PC-3 (cell line): ENCODE measurements at regions not wholly inside any gene's neighbourhood (a gene's known extent, or its start where the extent isn't known, plus 50 kb on each side); places are given as distances from the start of the nearest gene placed in this dataset.

ENCODE experiments used
- ATAC-seq: fragments of 200-7000 bp; cut with Tn5 transposase; 2 replicates; pipeline ENCODE4 v1.9.1; 2020; ENCODE audit warnings: mild to moderate bottlenecking, moderate library complexity
- BruUV-seq: library from RNA; stranded (reverse); fragments of 400-500 nt; replicated peaks from 2 replicates; lab custom pipeline; 2021; lab: Mats Ljungman, UMichigan
- CTCF ChIA-PET: fragments of 300-600 bp; sonication (Branson Sonifier 250); formaldehyde crosslinking; loops from one replicate; lab custom pipeline; 2022; ENCODE audit warnings: antibody characterized with exemption; lab: Charles Lee
- POLR2A ChIA-PET: fragments of 300-600 bp; sonication (Branson Sonifier 250); formaldehyde crosslinking; loops from one replicate; lab custom pipeline; 2022; ENCODE audit warnings: antibody characterized with exemption; ENCODE audit not compliant: unreplicated experiment; lab: Charles Lee
- DNase-seq: peaks from one replicate; pipeline ENCODE4 v3.0.0-alpha.2; 2015
- H2AFZ ChIP-seq: fragments of 300-600 bp; sonication (generic); 2 replicates; pipeline ENCODE4 v1.6.0; 2016; ENCODE audit warnings: antibody characterized with exemption, low read length
- H3F3A ChIP-seq: fragments of 300-600 bp; sonication (generic); one replicate; pipeline ENCODE4 v1.6.0; 2017; ENCODE audit warnings: antibody characterized with exemption, low read length, control low read depth, mild to moderate bottlenecking; ENCODE audit not compliant: unreplicated experiment
- H3K27ac ChIP-seq: fragments of 300-600 bp; sonication (generic); 2 replicates; pipeline ENCODE4 v1.5.1; 2016; ENCODE audit warnings: mild to moderate bottlenecking, low read length
- H3K27me3 ChIP-seq: fragments of 300-600 bp; sonication (generic); 2 replicates; pipeline ENCODE4 v1.6.1; 2016; ENCODE audit warnings: low read length, mixed read lengths
- H3K36me3 ChIP-seq: fragments of 300-600 bp; sonication (generic); 2 replicates; pipeline ENCODE4 v1.6.1; 2016; ENCODE audit warnings: low read depth, mixed run types, low read length, mixed read lengths
- H3K4me1 ChIP-seq: fragments of 300-600 bp; sonication (generic); 2 replicates; pipeline ENCODE4 v1.5.1; 2016; ENCODE audit warnings: low read length; ENCODE audit not compliant: insufficient read depth
- H3K4me2 ChIP-seq: fragments of 300-600 bp; sonication (generic); 2 replicates; pipeline ENCODE4 v1.6.0; 2016; ENCODE audit warnings: low read length
- H3K4me3 ChIP-seq: fragments of 300-600 bp; sonication (generic); 2 replicates; pipeline ENCODE4 v1.5.1; 2016; ENCODE audit warnings: mild to moderate bottlenecking, low read length, mixed read lengths
- H3K79me2 ChIP-seq: fragments of 300-600 bp; sonication (generic); 2 replicates; pipeline ENCODE4 v1.6.1; 2017; ENCODE audit warnings: low read length, mixed read lengths
- H3K9ac ChIP-seq: fragments of 300-600 bp; sonication (generic); 2 replicates; pipeline ENCODE4 v1.6.0; 2016; ENCODE audit warnings: mild to moderate bottlenecking, low read length
- H3K9me2 ChIP-seq: fragments of 300-600 bp; sonication (generic); replicated peaks from 2 replicates; pipeline ENCODE4 v1.6.1; 2016; ENCODE audit warnings: mixed run types, low read length, mixed read lengths
- H3K9me3 ChIP-seq: fragments of 300-600 bp; sonication (generic); 2 replicates; pipeline ENCODE4 v1.6.1; 2016; ENCODE audit warnings: low read length, mixed read lengths
- H4K20me1 ChIP-seq: fragments of 300-600 bp; sonication (generic); 2 replicates; pipeline ENCODE4 v1.6.1; 2016; ENCODE audit warnings: low read length, mixed read lengths
- EZH2 ChIP-seq: fragments of 300-600 bp; sonication (generic); IDR thresholded peaks from one replicate; pipeline ENCODE4 v1.6.1; 2017; ENCODE audit warnings: antibody characterized with exemption, mild to moderate bottlenecking, low read length; ENCODE audit not compliant: unreplicated experiment
- EZH2phosphoT487 ChIP-seq: fragments of 300-600 bp; sonication (generic); IDR thresholded peaks from 2 replicates; pipeline ENCODE4 v1.6.1; 2018; ENCODE audit warnings: mild to moderate bottlenecking, antibody characterized with exemption, low read length, borderline replicate concordance
- intact Hi-C: fragments of 100-400 bp; cut with micrococcal nuclease; formaldehyde crosslinking; loops from 2 replicates; pipeline ENCODE4 v1.9.0; 2023
- TF ChIP-seq, protein P1 (sequence below): fragments of 300-600 bp; sonication (generic); conservative IDR thresholded peaks from 2 replicates; pipeline ENCODE4 v1.5.1; 2017; ENCODE audit warnings: antibody characterized with exemption, low read depth, mild to moderate bottlenecking, low read length

DNA sequence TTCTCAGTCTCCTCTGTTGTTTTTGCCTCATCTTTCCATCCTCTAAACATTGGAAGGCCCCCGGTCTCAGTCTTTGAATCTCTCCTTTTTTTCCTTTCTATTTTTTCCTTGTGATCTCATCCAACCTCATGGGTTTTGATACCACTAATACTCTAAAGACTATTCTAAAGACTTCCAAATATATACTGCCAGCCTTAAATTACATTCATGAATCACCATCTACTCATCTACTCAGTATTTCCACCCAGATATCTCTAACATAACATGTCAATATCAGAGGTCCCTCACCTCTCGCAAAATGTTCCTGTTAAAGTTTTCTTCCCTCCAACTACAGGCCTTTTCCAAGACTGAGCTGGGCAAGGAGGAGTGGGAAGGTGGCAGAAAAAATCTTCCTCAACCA, 282.5 kb upstream of the TTC14 start:
- no peaks in the 10 kb centered on the region for H3K79me2 ChIP-seq
- peak; percentile 70 for DNase-seq
- peak overlapping the region; percentile 14 for H3K4me2 ChIP-seq
- ChIA-PET POLR2A (no interaction called here), CTCF (no interaction called here)
- no peaks in the 10 kb centered on the region for H3K9me3 ChIP-seq
- H2AFZ ChIP-seq = peak overlapping the region; percentile 3; the same call in 1 of the 2 replicates
- H3K9ac ChIP-seq = no peak overlapping the region
- H4K20me1 ChIP-seq = no peaks in the 10 kb centered on the region
- no peaks in the 10 kb centered on the region for H3K36me3 ChIP-seq
- H3K9me2 ChIP-seq = no peaks in the 10 kb centered on the region
- H3F3A ChIP-seq = no peaks in the 10 kb centered on the region
- BruUV-seq = no TSS peak
- peak overlapping the region; percentile 40 for H3K27ac ChIP-seq
- TF ChIP-seq, protein P1, sequence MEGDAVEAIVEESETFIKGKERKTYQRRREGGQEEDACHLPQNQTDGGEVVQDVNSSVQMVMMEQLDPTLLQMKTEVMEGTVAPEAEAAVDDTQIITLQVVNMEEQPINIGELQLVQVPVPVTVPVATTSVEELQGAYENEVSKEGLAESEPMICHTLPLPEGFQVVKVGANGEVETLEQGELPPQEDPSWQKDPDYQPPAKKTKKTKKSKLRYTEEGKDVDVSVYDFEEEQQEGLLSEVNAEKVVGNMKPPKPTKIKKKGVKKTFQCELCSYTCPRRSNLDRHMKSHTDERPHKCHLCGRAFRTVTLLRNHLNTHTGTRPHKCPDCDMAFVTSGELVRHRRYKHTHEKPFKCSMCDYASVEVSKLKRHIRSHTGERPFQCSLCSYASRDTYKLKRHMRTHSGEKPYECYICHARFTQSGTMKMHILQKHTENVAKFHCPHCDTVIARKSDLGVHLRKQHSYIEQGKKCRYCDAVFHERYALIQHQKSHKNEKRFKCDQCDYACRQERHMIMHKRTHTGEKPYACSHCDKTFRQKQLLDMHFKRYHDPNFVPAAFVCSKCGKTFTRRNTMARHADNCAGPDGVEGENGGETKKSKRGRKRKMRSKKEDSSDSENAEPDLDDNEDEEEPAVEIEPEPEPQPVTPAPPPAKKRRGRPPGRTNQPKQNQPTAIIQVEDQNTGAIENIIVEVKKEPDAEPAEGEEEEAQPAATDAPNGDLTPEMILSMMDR = no peak
- no peak for TF ChIP-seq EZH2
- no peak for TF ChIP-seq EZH2phosphoT487
- H3K4me3 ChIP-seq = no peak overlapping the region
- peaks cover 23% of the 10 kb centered on the region for H3K4me1 ChIP-seq
- intact Hi-C loops = no loop called here
- no peaks in the 10 kb centered on the region for H3K27me3 ChIP-seq
- peak; percentile 75 for ATAC-seq

GRCh38 chr3:180320631-180321030, 281.3 kb upstream of the TTC14 start:
- H4K20me1 ChIP-seq = no peaks in the 10 kb centered on the region
- H3F3A ChIP-seq = no peaks in the 10 kb centered on the region
- H3K4me3 ChIP-seq = no peak overlapping the region
- no peaks in the 10 kb centered on the region for H3K9me3 ChIP-seq
- ATAC-seq (no peak), DNase-seq (no peak)
- no peaks in the 10 kb centered on the region for H3K79me2 ChIP-seq
- no peaks in the 10 kb centered on the region for H3K36me3 ChIP-seq
- intact Hi-C loops = no loop called here
- no peaks in the 10 kb centered on the region for H3K27me3 ChIP-seq
- TF ChIP-seq EZH2 (no peak), EZH2phosphoT487 (no peak)
- TF ChIP-seq, protein P1 = no peak
- no peak overlapping the region for H3K4me2 ChIP-seq
- no peak overlapping the region for H2AFZ ChIP-seq
- BruUV-seq = no TSS peak
- no peak overlapping the region for H3K27ac ChIP-seq
- ChIA-PET POLR2A (no interaction called here), CTCF (interaction anchor here (0.6 kb wide), 1 partner anchor 325 kb away, joined by 3 read pairs; no protein-coding TSS in a partner anchor)
- no peak overlapping the region for H3K9ac ChIP-seq
- peaks cover 20% of the 10 kb centered on the region for H3K4me1 ChIP-seq
- H3K9me2 ChIP-seq = no peaks in the 10 kb centered on the region

- no peaks in the 10 kb centered on the region for H3F3A ChIP-seq
- H3K4me2 ChIP-seq = no peak overlapping the region
- no peak overlapping the region for H3K9ac ChIP-seq
- H3K4me1 ChIP-seq = peaks cover 20% of the 10 kb centered on the region
- no TSS peak for BruUV-seq
- H4K20me1 ChIP-seq = no peaks in the 10 kb centered on the region
- ATAC-seq = no peak
- H3K79me2 ChIP-seq = no peaks in the 10 kb centered on the region
- no peaks in the 10 kb centered on the region for H3K36me3 ChIP-seq
- ChIA-PET POLR2A (no interaction called here), CTCF (no interaction called here)
- H3K9me3 ChIP-seq = no peaks in the 10 kb centered on the region
- no peaks in the 10 kb centered on the region for H3K27me3 ChIP-seq
- DNase-seq = no peak
- H2AFZ ChIP-seq = no peak overlapping the region
- H3K9me2 ChIP-seq = no peaks in the 10 kb centered on the region
- H3K27ac ChIP-seq = no peak overlapping the region
- intact Hi-C loops = no loop called here
- TF ChIP-seq, protein P1 = no peak
- TF ChIP-seq EZH2 (no peak), EZH2phosphoT487 (no peak)
- H3K4me3 ChIP-seq = no peak overlapping the region
These were observed 280.4 kb upstream of the TTC14 start for GRCh38 chr3:180321534-180321933.
